NCI-H1694 (cell line): ENCODE measurements at regions not wholly inside any gene's neighbourhood (a gene's known extent, or its start where the extent isn't known, plus 50 kb on each side); places are given as distances from the start of the nearest gene placed in this dataset.

Experiments used
- DNase-seq: peaks from one replicate; lab custom pipeline; 2025; lab: John Stamatoyannopoulos, UW

- DNase-seq = no peak
Observed at GRCh38 chr2:16152928-16153753, 212.8 kb downstream of the MYCN start.

- no peak for DNase-seq
Observed at GRCh38 chr2:16152071-16152927, 211.9 kb downstream of the MYCN start.

GRCh38 chr2:16151651-16152050 is 211.3 kb downstream of the MYCN start:
- DNase-seq = no peak

- no peak for DNase-seq
Observed at GRCh38 chr2:16151281-16151570, 210.9 kb downstream of the MYCN start.

- no peak for DNase-seq
Observed at GRCh38 chr2:16150456-16151280, 210.3 kb downstream of the MYCN start.

GRCh38 chr2:16149349-16150243 is 209.2 kb downstream of the MYCN start:
- DNase-seq = no peak

- DNase-seq = no peak
Observed at GRCh38 chr2:16148632-16149348, 208.4 kb downstream of the MYCN start.

- DNase-seq = no peak
Observed at GRCh38 chr2:16142383-16143361, 202.3 kb downstream of the MYCN start.

- no peak for DNase-seq
Observed at GRCh38 chr2:16141641-16141921, 201.2 kb downstream of the MYCN start.

- DNase-seq = no peak
Observed at GRCh38 chr2:16140771-16141640, 200.7 kb downstream of the MYCN start.

GRCh38 chr2:16139663-16140615 is 199.6 kb downstream of the MYCN start:
- no peak for DNase-seq

- no peak for DNase-seq
Observed at GRCh38 chr2:16138811-16139662, 198.7 kb downstream of the MYCN start.

GRCh38 chr2:16137080-16137755 is 196.9 kb downstream of the MYCN start:
- DNase-seq = no peak

GRCh38 chr2:16136461-16137035 is 196.2 kb downstream of the MYCN start:
- DNase-seq = no peak

- DNase-seq = no peak
Observed at GRCh38 chr2:16135913-16136310, 195.6 kb downstream of the MYCN start.
